GM23338 (cell line): ENCODE measurements at regions not wholly inside any gene's neighbourhood (a gene's known extent, or its start where the extent isn't known, plus 50 kb on each side); places are given as distances from the start of the nearest gene placed in this dataset.
A peak's percentile ranks its signal among the peaks of the same experiment; 100 is the strongest.

ENCODE experiments used
- ATAC-seq: fragments of 200-7000 bp; cut with Tn5 transposase; 3 replicates; pipeline ENCODE4 v1.9.1; 2020
- DNase-seq: peaks from one replicate; pipeline ENCODE4 v3.0.0-alpha.2; 2015; ENCODE audit warnings: low spot score
- H2AFZ ChIP-seq: fragments of 200-600 bp; sonication (generic); 2 replicates; pipeline ENCODE4 v1.8.0; 2016; ENCODE audit warnings: antibody characterized with exemption, mild to moderate bottlenecking, moderate library complexity
- H3F3A ChIP-seq: fragments of 200-600 bp; sonication (generic); replicated peaks from 2 replicates; pipeline ENCODE4 v1.8.0; 2017; ENCODE audit warnings: antibody characterized with exemption, mixed run types, low read depth
- H3K27ac ChIP-seq: fragments of 200-600 bp; sonication (generic); 2 replicates; pipeline ENCODE4 v1.6.1; 2016; ENCODE audit warnings: low read depth
- H3K27me3 ChIP-seq: fragments of 200-600 bp; sonication (generic); 2 replicates; pipeline ENCODE4 v1.8.0; 2016; ENCODE audit warnings: mild to moderate bottlenecking, mixed run types, moderate library complexity; ENCODE audit not compliant: insufficient read depth
- H3K36me3 ChIP-seq: fragments of 200-600 bp; sonication (generic); 2 replicates; pipeline ENCODE4 v1.8.0; 2016; ENCODE audit warnings: mild to moderate bottlenecking; ENCODE audit not compliant: insufficient read depth
- H3K4me1 ChIP-seq: fragments of 200-600 bp; sonication (generic); 2 replicates; pipeline ENCODE4 v1.8.0; 2016; ENCODE audit warnings: mild to moderate bottlenecking, moderate library complexity; ENCODE audit not compliant: insufficient read depth
- H3K4me2 ChIP-seq: fragments of 200-600 bp; sonication (generic); 2 replicates; pipeline ENCODE4 v1.7.1; 2017; ENCODE audit warnings: mixed run types
- H3K4me3 ChIP-seq: fragments of 200-600 bp; sonication (generic); 2 replicates; pipeline ENCODE4 v1.6.1; 2016; ENCODE audit warnings: mixed run types
- H3K79me2 ChIP-seq: fragments of 200-600 bp; sonication (generic); replicated peaks from 2 replicates; pipeline ENCODE4 v1.8.0; 2017; ENCODE audit warnings: mild to moderate bottlenecking; ENCODE audit not compliant: insufficient read depth
- H3K9me2 ChIP-seq: fragments of 200-600 bp; sonication (generic); 2 replicates; pipeline ENCODE4 v1.8.0; 2017; ENCODE audit not compliant: insufficient read depth
- H4K20me1 ChIP-seq: fragments of 200-600 bp; sonication (generic); replicated peaks from 2 replicates; pipeline ENCODE4 v1.8.0; 2017; ENCODE audit warnings: mild to moderate bottlenecking; ENCODE audit not compliant: insufficient read depth
- H3K27ac Mint-ChIP-seq: 2 replicates; pipeline ENCODE4 v1.8.0; 2020; ENCODE audit warnings: inconsistent platforms, mild to moderate bottlenecking, moderate library complexity, mixed read lengths
- H3K27me3 Mint-ChIP-seq: 3 replicates; pipeline ENCODE4 v1.8.0; 2022; ENCODE audit warnings: low read depth, mild to moderate bottlenecking, moderate library complexity, mixed read lengths, inconsistent platforms; ENCODE audit not compliant: insufficient read depth, poor library complexity
- H3K36me3 Mint-ChIP-seq: 3 replicates; pipeline ENCODE4 v1.8.0; 2021; ENCODE audit warnings: low read depth, mild to moderate bottlenecking, inconsistent platforms, moderate library complexity, mixed read lengths
- H3K4me1 Mint-ChIP-seq: 3 replicates; pipeline ENCODE4 v1.8.0; 2020; ENCODE audit warnings: mild to moderate bottlenecking, inconsistent platforms, mixed read lengths
- H3K4me3 Mint-ChIP-seq: 3 replicates; pipeline ENCODE4 v1.8.0; 2021; ENCODE audit warnings: moderate library complexity, mild to moderate bottlenecking, inconsistent platforms, mixed read lengths
- H3K9me3 Mint-ChIP-seq: 3 replicates; pipeline ENCODE4 v1.8.0; 2020; ENCODE audit warnings: moderate library complexity, mild to moderate bottlenecking, inconsistent platforms, mixed read lengths
- CTCF ChIP-seq, 2 experiments: fragments of 200-600 bp in 1 of 2; sonication (generic) in 1 of 2; conservative IDR thresholded peaks; 2 replicates each; pipeline versions ENCODE4 v1.5.1 to v1.6.1; 2016 to 2017; ENCODE audit warnings: antibody characterized with exemption in 2 of 2, low read depth in 2 of 2, mild to moderate bottlenecking in 2 of 2, moderate library complexity in 1 of 2
- ETS1 ChIP-seq: IDR thresholded peaks from 2 replicates; pipeline ENCODE4 v1.6.1; 2016; ENCODE audit warnings: antibody characterized with exemption
- EZH2 ChIP-seq: fragments of 200-600 bp; sonication (generic); IDR thresholded peaks from one replicate; pipeline ENCODE4 v1.8.0; 2017; ENCODE audit warnings: antibody characterized with exemption, mild to moderate bottlenecking, low read depth; ENCODE audit not compliant: unreplicated experiment
- JUNB ChIP-seq: IDR thresholded peaks from one replicate; pipeline ENCODE4 v1.6.1; 2016; ENCODE audit warnings: antibody characterized with exemption; ENCODE audit not compliant: unreplicated experiment
- REST ChIP-seq: IDR thresholded peaks from one replicate; pipeline ENCODE4 v1.6.1; 2018; ENCODE audit warnings: antibody characterized with exemption; ENCODE audit not compliant: unreplicated experiment
- ZNF114 ChIP-seq: fragments of 250-450 bp; sonication (Bioruptor Pico); IDR thresholded peaks from 2 replicates; pipeline ENCODE4 v1.5.0; 2020; ENCODE audit warnings: mild to moderate bottlenecking, moderate library complexity
- ZNF331 ChIP-seq: fragments of 250-450 bp; sonication (Bioruptor Pico); IDR thresholded peaks from 2 replicates; pipeline ENCODE4 v1.5.0; 2020; ENCODE audit warnings: low read depth, mild to moderate bottlenecking, moderate library complexity
- ZNF462 ChIP-seq: fragments of 250-450 bp; sonication (Bioruptor Pico); IDR thresholded peaks from 2 replicates; pipeline ENCODE4 v1.5.0; 2020; ENCODE audit warnings: mild to moderate bottlenecking, moderate library complexity

- no peaks in the 10 kb centered on the region for H3K27me3 ChIP-seq
- Mint-ChIP-seq H3K27ac (no peak overlapping the region; the same call in 1 of the 2 replicates), H3K36me3 (no peaks in the 10 kb centered on the region; the same call in 2 of the 3 replicates), H3K27me3 (peaks cover 4% of the 10 kb centered on the region), H3K4me1 (peaks cover 3% of the 10 kb centered on the region; the same call in 2 of the 3 replicates), H3K4me3 (no peak overlapping the region), H3K9me3 (no peaks in the 10 kb centered on the region; the same call in 2 of the 3 replicates)
- no peaks in the 10 kb centered on the region for H3K9me2 ChIP-seq
- H3F3A ChIP-seq = no peaks in the 10 kb centered on the region
- H3K36me3 ChIP-seq = no peaks in the 10 kb centered on the region
- no peak overlapping the region for H3K27ac ChIP-seq
- DNase-seq (no peak), ATAC-seq (peak; percentile 20; the same call in 2 of the 3 replicates)
- H3K79me2 ChIP-seq = no peaks in the 10 kb centered on the region
- no peaks in the 10 kb centered on the region for H4K20me1 ChIP-seq
- no peak overlapping the region for H3K4me2 ChIP-seq
- H3K4me1 ChIP-seq = peaks cover 3% of the 10 kb centered on the region; the same call in 1 of the 2 replicates
- TF ChIP-seq ETS1 = no peak
- TF ChIP-seq ZNF331 (CRISPR knock-in tag) = no peak
- TF ChIP-seq REST = no peak
- TF ChIP-seq JUNB = no peak
- TF ChIP-seq ZNF462 (CRISPR knock-in tag) = no peak
- no peak for TF ChIP-seq ZNF114
- TF ChIP-seq CTCF (conservative IDR thresholded peaks at IDR 0.05; ENCODE audit: low read depth in 2 of 2) = no peak
- no peak for TF ChIP-seq EZH2
- no peak overlapping the region; the same call in 1 of the 2 replicates for H2AFZ ChIP-seq
- H3K4me3 ChIP-seq = no peak overlapping the region
Measured at GRCh38 chr5:15385037-15385436, 114.9 kb upstream of the FBXL7 start.
